PFSK-1 (cell line): ENCODE measurements at regions not wholly inside any gene's neighbourhood (a gene's known extent, or its start where the extent isn't known, plus 50 kb on each side); places are given as distances from the start of the nearest gene placed in this dataset.

ENCODE experiments used
- FOXP2 ChIP-seq: optimal IDR thresholded peaks from 2 replicates; pipeline ENCODE3; 2011; ENCODE audit warnings: borderline replicate concordance, control low read depth, inconsistent platforms; ENCODE audit not compliant: insufficient read depth; ENCODE audit errors: extremely low read length, extremely low read depth
- POLR2AphosphoS5 ChIP-seq: IDR thresholded peaks from 2 replicates; pipeline ENCODE4 v1.6.1; 2012; ENCODE audit warnings: low read depth, mild to moderate bottlenecking, control low read depth, low read length, moderate library complexity
- SIN3A ChIP-seq: IDR thresholded peaks from 2 replicates; pipeline ENCODE4 v1.6.1; 2012; ENCODE audit warnings: mild to moderate bottlenecking, low read length, moderate library complexity, borderline replicate concordance; ENCODE audit not compliant: insufficient read depth
- TAF1 ChIP-seq: IDR thresholded peaks from 2 replicates; pipeline ENCODE4 v1.6.1; 2012; ENCODE audit warnings: low read length, control low read depth, borderline replicate concordance; ENCODE audit not compliant: insufficient read depth
- TF ChIP-seq, protein P1 (sequence below), 2 experiments: IDR thresholded peaks; 2 replicates each; pipeline versions ENCODE4 v1.6.1 to v1.8.0; 2011 to 2012; ENCODE audit warnings: low read depth in 2 of 2, low read length in 2 of 2, control low read depth in 1 of 2, inconsistent platforms in 1 of 2, mild to moderate bottlenecking in 1 of 2, moderate library complexity in 1 of 2; ENCODE audit not compliant: insufficient read depth in 1 of 2

DNA sequence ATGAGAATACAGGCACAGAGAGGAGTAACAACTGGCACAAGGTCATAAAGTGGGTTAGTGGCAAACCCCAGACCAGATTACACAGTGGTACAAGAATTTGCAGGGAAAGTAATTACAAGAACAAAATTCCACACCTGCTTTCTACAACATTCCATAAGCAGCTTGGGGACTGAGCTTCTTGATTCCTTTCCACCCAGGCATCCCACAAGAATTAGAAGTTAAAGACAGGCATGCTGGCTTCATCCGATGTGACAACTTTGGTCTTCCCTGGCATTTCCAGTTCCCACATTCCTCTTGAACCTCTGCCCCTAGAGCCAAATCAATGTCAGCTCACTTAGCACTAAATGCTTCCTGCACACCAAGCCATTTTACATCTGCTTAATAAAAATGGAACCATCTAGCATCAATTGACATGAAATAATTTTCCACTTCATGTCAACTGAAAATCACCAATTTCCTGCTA is 435.8 kb upstream of the PAPPA start:
- TF ChIP-seq TAF1 (no peak), FOXP2 (no peak), POLR2AphosphoS5 (no peak), SIN3A (no peak)
- TF ChIP-seq, protein P1, sequence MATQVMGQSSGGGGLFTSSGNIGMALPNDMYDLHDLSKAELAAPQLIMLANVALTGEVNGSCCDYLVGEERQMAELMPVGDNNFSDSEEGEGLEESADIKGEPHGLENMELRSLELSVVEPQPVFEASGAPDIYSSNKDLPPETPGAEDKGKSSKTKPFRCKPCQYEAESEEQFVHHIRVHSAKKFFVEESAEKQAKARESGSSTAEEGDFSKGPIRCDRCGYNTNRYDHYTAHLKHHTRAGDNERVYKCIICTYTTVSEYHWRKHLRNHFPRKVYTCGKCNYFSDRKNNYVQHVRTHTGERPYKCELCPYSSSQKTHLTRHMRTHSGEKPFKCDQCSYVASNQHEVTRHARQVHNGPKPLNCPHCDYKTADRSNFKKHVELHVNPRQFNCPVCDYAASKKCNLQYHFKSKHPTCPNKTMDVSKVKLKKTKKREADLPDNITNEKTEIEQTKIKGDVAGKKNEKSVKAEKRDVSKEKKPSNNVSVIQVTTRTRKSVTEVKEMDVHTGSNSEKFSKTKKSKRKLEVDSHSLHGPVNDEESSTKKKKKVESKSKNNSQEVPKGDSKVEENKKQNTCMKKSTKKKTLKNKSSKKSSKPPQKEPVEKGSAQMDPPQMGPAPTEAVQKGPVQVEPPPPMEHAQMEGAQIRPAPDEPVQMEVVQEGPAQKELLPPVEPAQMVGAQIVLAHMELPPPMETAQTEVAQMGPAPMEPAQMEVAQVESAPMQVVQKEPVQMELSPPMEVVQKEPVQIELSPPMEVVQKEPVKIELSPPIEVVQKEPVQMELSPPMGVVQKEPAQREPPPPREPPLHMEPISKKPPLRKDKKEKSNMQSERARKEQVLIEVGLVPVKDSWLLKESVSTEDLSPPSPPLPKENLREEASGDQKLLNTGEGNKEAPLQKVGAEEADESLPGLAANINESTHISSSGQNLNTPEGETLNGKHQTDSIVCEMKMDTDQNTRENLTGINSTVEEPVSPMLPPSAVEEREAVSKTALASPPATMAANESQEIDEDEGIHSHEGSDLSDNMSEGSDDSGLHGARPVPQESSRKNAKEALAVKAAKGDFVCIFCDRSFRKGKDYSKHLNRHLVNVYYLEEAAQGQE (IDR thresholded peaks at IDR 0.05; ENCODE audit: insufficient read depth in 1 of 2, low read depth in 2 of 2, low read length in 2 of 2) = no peak

DNA sequence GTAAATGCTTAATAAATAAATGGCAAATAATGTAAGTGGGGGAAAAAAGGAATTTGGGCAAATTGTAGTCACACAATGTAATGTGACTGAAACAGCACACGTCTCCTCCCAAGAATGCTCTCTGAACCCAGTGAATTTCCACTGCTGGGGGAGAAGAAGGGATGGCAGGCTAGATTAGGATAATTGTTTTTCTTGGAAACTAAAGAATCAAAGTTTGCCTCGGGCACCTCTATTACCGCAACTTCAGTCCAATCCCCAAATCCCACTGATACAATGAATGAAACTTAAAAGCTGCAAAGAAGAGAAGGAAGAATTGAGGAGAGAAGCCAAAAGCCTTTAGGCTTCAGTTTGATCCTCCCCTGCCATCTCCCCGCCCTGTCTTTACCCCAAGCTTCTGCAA is 423.2 kb upstream of the PAPPA start:
- TF ChIP-seq POLR2AphosphoS5 (no peak), TAF1 (no peak), SIN3A (no peak), FOXP2 (no peak)
- TF ChIP-seq, protein P1 (IDR thresholded peaks at IDR 0.05; ENCODE audit: insufficient read depth in 1 of 2, low read depth in 2 of 2, low read length in 2 of 2) = no peak

DNA sequence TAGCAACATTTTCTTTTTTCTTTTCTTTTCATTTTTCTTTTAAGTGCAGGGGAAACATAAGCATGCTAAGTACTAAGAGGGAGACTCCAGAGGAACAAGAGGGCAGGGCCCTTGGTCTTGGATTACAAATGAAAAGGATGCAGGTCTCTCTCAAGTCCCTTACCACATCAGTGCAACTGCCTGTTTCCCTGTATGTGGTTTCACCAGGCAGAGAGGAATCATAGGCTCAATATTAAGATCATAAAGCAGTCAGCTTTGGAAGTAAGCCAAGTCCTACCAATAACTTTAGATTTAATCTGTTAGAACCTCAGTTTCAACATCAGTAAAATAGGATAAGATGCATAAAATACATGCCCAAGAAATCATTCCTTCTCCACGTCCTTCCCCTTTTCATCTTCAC is 422.7 kb upstream of the PAPPA start:
- TF ChIP-seq, protein P1 (IDR thresholded peaks at IDR 0.05; ENCODE audit: insufficient read depth in 1 of 2, low read depth in 2 of 2, low read length in 2 of 2) = no peak
- TF ChIP-seq POLR2AphosphoS5 (no peak), FOXP2 (no peak), TAF1 (no peak), SIN3A (no peak)

DNA sequence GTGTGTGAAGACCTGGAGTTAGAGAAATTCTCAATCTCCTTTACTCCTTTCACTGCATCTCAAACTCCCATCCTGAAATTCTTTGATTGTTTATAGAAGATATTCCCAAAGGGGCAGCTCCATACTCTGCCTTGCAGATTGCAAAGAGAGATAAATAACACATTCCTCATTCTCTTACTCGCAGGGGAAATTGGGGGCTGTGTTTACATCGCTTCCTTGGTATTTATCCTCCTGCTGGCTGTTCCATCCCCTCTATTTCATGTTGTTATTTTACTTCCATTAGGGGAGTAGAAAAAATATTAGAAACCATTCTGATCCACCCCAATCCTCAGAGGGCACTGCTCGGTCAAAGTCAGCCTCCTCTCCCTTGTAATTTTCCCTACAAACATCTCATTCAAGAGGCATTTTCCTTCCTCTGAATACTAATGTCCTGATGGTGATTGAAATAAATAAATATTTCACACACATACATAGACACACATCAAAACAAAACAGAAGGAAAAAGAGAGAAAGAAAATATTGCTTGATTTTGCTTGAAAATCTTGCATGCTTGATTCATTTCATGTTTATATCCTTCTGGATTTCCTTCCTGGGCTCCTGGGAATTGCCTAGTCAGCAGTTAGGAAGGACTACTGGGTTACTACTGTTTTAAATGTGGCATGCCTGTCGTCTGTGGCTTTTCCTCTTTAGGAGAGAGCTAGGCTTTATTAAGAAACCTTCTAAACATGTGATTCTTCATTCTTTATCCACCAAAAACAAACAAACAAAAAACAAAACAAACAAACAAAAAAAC is 420.1 kb upstream of the PAPPA start:
- TF ChIP-seq SIN3A (0 out of 2 replicates have a peak, but pooled peaks have one; percentile 22), TAF1 (no peak), POLR2AphosphoS5 (no peak)

DNA sequence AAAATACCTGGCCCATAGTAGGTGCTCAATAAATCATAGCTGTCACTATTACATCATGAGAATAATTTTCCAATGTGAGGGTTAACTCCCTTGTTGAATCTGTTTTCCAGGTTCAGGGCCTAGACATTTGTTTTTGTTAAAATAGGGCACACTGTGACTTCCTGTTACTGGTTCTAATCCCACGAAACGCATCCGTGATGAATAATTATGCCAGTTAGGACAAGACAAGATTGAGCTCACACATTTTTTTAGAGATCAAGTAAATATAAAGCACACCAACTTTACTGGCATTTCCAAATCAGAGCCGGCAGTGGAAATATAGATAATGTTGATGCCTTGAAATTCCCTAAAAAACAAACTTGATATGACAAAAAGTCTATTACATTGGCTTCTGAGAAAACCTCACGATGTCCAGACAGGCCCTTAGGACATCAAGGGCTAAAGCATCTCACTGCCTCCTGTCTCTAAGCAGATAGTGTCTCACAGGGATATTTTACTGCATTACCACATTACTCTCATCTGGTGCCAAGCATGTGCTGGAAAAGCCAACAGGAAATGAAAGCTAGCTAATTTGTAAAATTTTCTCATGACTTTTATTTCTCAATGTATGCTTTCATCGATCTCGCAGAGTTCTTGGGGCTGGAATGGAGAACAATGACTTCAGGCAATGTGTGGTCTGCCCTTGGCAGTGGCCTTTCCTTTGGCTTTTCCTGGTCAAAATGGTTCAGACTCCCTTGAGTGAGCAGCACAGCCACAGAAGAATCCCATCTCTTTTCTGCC is 414.3 kb upstream of the PAPPA start:
- TF ChIP-seq, protein P1 (IDR thresholded peaks at IDR 0.05; ENCODE audit: insufficient read depth in 1 of 2, low read depth in 2 of 2, low read length in 2 of 2) = no peak
- TF ChIP-seq POLR2AphosphoS5 (no peak), SIN3A (no peak), FOXP2 (no peak), TAF1 (no peak)
